Epithelial cell of esophagus (primary cell): ENCODE measurements at regions not wholly inside any gene's neighbourhood (a gene's known extent, or its start where the extent isn't known, plus 50 kb on each side); places are given as distances from the start of the nearest gene placed in this dataset.

ENCODE experiments used
- DNase-seq: peaks from one replicate; pipeline ENCODE4 v3.0.0; 2010; ENCODE audit warnings: low read depth
- H3K4me3 ChIP-seq: 2 replicates; pipeline ENCODE4 v1.5.1; 2011; ENCODE audit warnings: mild to moderate bottlenecking, low read length, control low read depth
- CTCF ChIP-seq: IDR thresholded peaks from 2 replicates; pipeline ENCODE4 v1.5.1; 2011; ENCODE audit warnings: low read depth, mild to moderate bottlenecking, low read length, control low read depth, inconsistent platforms; ENCODE audit not compliant: insufficient read depth; ENCODE audit errors: missing control alignments

DNA sequence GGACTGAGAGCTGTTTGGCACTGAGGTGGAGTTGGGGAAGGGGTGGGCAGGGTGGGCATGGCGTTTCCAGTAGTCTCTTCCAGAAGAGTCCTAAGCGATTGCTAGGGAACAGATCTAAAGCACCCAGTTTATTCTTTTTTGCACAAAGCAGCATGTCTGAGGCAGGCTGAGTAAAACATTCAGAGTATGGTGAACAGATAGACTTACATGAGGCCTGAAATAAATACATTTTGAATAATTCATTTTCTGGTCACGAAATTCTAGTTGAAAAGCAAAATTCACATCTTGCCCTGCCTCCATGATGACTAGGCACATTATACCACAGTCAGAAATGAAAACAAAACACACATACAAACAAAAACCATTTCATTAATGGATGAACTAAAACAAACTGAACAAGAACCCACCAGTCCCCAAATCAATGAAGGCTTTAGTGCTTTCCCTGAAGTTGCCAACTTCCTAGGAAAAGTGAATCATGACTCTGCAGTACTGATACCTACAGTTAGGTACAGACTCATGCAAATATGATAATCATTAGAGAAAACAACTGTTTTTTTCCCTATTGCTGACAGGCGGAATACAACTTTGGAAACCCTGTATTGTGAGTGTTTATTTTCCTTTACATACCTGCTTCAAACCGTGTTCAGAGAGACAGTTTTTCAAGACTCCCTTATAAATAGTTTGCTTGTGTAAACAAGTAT is 702.9 kb upstream of the POU3F2 start:
- H3K4me3 ChIP-seq = no peak overlapping the region
- TF ChIP-seq CTCF = no peak
- DNase-seq = no peak

GRCh38 chr6:98136333-98136732 is 698.0 kb upstream of the POU3F2 start:
- no peak for TF ChIP-seq CTCF
- H3K4me3 ChIP-seq = no peak overlapping the region
- no peak for DNase-seq

DNA sequence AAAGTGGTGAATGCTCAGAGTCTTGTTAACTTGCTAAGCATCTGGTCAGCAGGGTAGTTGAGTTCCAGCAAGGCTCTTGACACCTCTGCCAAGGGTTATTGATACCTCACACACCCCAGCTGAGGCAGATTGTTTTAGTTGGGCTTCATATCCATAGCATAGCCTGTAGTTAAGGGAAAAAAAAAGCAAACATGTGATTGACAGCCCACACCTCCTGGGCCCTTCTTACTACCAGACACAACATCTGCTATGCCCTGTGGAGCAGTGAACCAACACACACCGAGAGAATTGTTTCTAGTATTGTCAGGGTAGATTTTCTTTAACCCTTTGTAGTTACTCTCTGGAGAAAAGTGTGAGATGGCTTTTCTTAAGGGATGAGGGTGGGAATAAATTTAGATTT is 697.0 kb upstream of the POU3F2 start:
- DNase-seq = no peak
- no peak for TF ChIP-seq CTCF
- no peak overlapping the region for H3K4me3 ChIP-seq

- TF ChIP-seq CTCF = no peak
- no peak overlapping the region for H3K4me3 ChIP-seq
- DNase-seq = no peak
Observed at GRCh38 chr6:98142839-98143238, 691.5 kb upstream of the POU3F2 start.

DNA sequence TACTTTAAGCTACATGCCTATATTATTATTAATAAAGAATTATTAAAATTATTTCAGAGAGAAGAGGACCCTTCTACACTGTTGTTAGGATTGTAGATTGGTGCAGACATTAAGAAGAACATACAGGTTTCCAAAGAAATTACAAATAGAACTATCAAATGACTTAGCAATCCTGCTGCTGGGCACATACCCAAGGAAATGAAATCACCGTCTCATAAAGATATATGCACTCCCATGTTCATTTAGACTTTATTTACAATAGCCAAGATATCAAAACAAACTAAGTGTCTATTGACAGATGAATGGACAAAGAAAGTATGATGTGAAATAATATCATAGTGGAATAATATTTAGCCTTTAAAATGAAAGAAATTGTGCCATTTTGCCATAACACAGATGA is 687.7 kb upstream of the POU3F2 start:
- TF ChIP-seq CTCF = no peak
- peak; percentile 34 for DNase-seq
- no peak overlapping the region for H3K4me3 ChIP-seq

GRCh38 chr6:98156580-98156979 is 677.8 kb upstream of the POU3F2 start:
- TF ChIP-seq CTCF = no peak
- DNase-seq = no peak

GRCh38 chr6:98179606-98180005 is 654.8 kb upstream of the POU3F2 start:
- no peak for DNase-seq
- no peak overlapping the region for H3K4me3 ChIP-seq
- no peak for TF ChIP-seq CTCF

More at GRCh38 chr6:98156580-98156979, 677.8 kb upstream of the POU3F2 start:
- H3K4me3 ChIP-seq = no peak overlapping the region
